GM12891 (cell line): ENCODE measurements at regions not wholly inside any gene's neighbourhood (a gene's known extent, or its start where the extent isn't known, plus 50 kb on each side); places are given as distances from the start of the nearest gene placed in this dataset.

Experiments used
- POLR2A ChIP-seq: IDR thresholded peaks from 2 replicates; pipeline ENCODE4 v1.6.1; 2011; ENCODE audit warnings: low read depth, low read length, control low read depth
- POLR2AphosphoS5 ChIP-seq: IDR thresholded peaks from 2 replicates; pipeline ENCODE4 v1.6.1; 2011; ENCODE audit warnings: low read depth, low read length, control low read depth
- TAF1 ChIP-seq: IDR thresholded peaks from 2 replicates; pipeline ENCODE4 v1.6.1; 2011; ENCODE audit warnings: low read depth, low read length, control low read depth

- TF ChIP-seq POLR2AphosphoS5 (no peak), TAF1 (no peak), POLR2A (no peak)
These were observed 135.2 kb downstream of the NPIPB5 start for GRCh38 chr16:22645868-22646267.
